ENCODE measurements at regions not wholly inside any gene's neighbourhood (a gene's known extent, or its start where the extent isn't known, plus 50 kb on each side); places are given as distances from the start of the nearest gene placed in this dataset.

DNA sequence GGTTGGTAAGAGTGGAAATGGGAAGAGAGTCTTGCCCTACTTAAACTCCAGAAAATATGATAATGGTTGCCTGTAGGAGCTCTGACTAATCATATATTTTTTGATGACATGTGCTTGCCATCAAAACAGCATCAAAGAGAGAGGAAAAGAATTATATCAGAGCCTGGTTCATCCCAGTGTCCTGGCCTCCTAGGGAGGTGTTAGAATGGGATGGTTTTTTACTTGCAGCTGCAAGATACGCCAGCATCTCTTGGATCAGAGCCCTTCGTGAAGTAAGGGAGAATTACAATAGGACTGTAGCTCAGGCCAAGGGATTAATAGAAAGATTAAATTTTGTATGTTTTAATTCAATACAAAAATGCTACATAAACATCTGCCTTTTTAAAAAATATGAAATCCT, 177.6 kb upstream of the HDAC9 start (continued):
- TF ChIP-seq PRDM2 (tag by site-specific recombination; IDR thresholded peaks at IDR 0.05; ENCODE audit: borderline replicate concordance) (no peak), ZNF433 (tag by site-specific recombination; IDR thresholded peaks at IDR 0.05; ENCODE audit: low read depth) (no peak), ZXDB (tag by site-specific recombination; IDR thresholded peaks at IDR 0.05) (no peak), KLF16 (tag by site-specific recombination; IDR thresholded peaks at IDR 0.05) (no peak), ZBTB1 (tag by site-specific recombination; IDR thresholded peaks at IDR 0.05) (no peak), ZNF169 (tag by site-specific recombination; IDR thresholded peaks at IDR 0.05) (no peak)

- no peaks in the 10 kb centered on the region for H3K9me3 ChIP-seq (ENCODE audit: control insufficient read depth, insufficient read depth, low read depth, low read length)
- POLR2A ChIA-PET = no interaction called here
- CTCF ChIA-PET = interaction anchor here (0.5 to 1.0 kb wide), 7 partner anchors 11 to 639 kb away, joined by 3 read pairs; no protein-coding TSS in a partner anchor
- H3K4me3 ChIP-seq (ENCODE audit: low read depth, low read length) = no peak overlapping the region
- no peaks in the 10 kb centered on the region for H3K36me3 ChIP-seq (ENCODE audit: control insufficient read depth in 2 of 2, insufficient read depth in 1 of 2, low read length in 2 of 2)
- no peak overlapping the region for H3K27ac ChIP-seq (ENCODE audit: extremely low read depth, low read depth, low read length)
- H3K4me1 ChIP-seq (ENCODE audit: control insufficient read depth, insufficient read depth, low read length) = no peaks in the 10 kb centered on the region
- no peak for TF ChIP-seq ZNF830 (tag by site-specific recombination; IDR thresholded peaks at IDR 0.05; ENCODE audit: low read depth)
- no peak for TF ChIP-seq ZNF510 (tag by site-specific recombination; IDR thresholded peaks at IDR 0.05; ENCODE audit: insufficient replicate concordance)
- no peak for TF ChIP-seq ZNF596 (tag by site-specific recombination; IDR thresholded peaks at IDR 0.05)
- no peak for TF ChIP-seq ZNF747 (tag by site-specific recombination; IDR thresholded peaks at IDR 0.05)
- TF ChIP-seq, protein P1, sequence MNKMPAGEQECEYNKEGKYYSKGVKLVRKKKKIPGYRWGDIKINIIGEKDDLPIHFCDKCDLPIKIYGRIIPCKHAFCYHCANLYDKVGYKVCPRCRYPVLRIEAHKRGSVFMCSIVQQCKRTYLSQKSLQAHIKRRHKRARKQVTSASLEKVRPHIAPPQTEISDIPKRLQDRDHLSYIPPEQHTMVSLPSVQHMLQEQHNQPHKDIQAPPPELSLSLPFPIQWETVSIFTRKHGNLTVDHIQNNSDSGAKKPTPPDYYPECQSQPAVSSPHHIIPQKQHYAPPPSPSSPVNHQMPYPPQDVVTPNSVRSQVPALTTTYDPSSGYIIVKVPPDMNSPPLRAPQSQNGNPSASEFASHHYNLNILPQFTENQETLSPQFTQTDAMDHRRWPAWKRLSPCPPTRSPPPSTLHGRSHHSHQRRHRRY (tag by site-specific recombination; IDR thresholded peaks at IDR 0.05) = no peak
- no peak for TF ChIP-seq ZNF133 (tag by site-specific recombination; IDR thresholded peaks at IDR 0.05)
- no peak for TF ChIP-seq ZNF239 (tag by site-specific recombination; IDR thresholded peaks at IDR 0.05)
- no peak for TF ChIP-seq ZNF274 (IDR thresholded peaks at IDR 0.05; ENCODE audit: low read length)
- TF ChIP-seq ZNF274 (tag by site-specific recombination; IDR thresholded peaks at IDR 0.05; ENCODE audit: borderline replicate concordance) = no peak
- TF ChIP-seq, protein P2, sequence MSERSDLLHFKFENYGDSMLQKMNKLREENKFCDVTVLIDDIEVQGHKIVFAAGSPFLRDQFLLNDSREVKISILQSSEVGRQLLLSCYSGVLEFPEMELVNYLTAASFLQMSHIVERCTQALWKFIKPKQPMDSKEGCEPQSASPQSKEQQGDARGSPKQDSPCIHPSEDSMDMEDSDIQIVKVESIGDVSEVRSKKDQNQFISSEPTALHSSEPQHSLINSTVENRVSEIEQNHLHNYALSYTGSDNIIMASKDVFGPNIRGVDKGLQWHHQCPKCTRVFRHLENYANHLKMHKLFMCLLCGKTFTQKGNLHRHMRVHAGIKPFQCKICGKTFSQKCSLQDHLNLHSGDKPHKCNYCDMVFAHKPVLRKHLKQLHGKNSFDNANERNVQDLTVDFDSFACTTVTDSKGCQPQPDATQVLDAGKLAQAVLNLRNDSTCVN (tag by site-specific recombination; optimal IDR thresholded peaks at IDR 0.05) = no peak
- TF ChIP-seq KLF7 (tag by site-specific recombination; IDR thresholded peaks at IDR 0.05; ENCODE audit: borderline replicate concordance) = no peak
- TF ChIP-seq ZNF398 (tag by site-specific recombination; IDR thresholded peaks at IDR 0.05) = no peak
- TF ChIP-seq ZSCAN23 (tag by site-specific recombination; IDR thresholded peaks at IDR 0.05) = no peak
- TF ChIP-seq, protein P3, sequence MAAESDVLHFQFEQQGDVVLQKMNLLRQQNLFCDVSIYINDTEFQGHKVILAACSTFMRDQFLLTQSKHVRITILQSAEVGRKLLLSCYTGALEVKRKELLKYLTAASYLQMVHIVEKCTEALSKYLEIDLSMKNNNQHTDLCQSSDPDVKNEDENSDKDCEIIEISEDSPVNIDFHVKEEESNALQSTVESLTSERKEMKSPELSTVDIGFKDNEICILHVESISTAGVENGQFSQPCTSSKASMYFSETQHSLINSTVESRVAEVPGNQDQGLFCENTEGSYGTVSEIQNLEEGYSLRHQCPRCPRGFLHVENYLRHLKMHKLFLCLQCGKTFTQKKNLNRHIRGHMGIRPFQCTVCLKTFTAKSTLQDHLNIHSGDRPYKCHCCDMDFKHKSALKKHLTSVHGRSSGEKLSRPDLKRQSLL (tag by site-specific recombination; IDR thresholded peaks at IDR 0.05) = no peak
- no peak for TF ChIP-seq ZNF544 (tag by site-specific recombination; IDR thresholded peaks at IDR 0.05)
- no peak for TF ChIP-seq MEIS1 (CRISPR knock-in tag; IDR thresholded peaks at IDR 0.05; ENCODE audit: borderline replicate concordance)
- TF ChIP-seq ZNF221 (tag by site-specific recombination; IDR thresholded peaks at IDR 0.05; ENCODE audit: borderline replicate concordance) = no peak
- TF ChIP-seq ZNF654 (tag by site-specific recombination; IDR thresholded peaks at IDR 0.05; ENCODE audit: low read depth) = no peak
- TF ChIP-seq, protein P4, sequence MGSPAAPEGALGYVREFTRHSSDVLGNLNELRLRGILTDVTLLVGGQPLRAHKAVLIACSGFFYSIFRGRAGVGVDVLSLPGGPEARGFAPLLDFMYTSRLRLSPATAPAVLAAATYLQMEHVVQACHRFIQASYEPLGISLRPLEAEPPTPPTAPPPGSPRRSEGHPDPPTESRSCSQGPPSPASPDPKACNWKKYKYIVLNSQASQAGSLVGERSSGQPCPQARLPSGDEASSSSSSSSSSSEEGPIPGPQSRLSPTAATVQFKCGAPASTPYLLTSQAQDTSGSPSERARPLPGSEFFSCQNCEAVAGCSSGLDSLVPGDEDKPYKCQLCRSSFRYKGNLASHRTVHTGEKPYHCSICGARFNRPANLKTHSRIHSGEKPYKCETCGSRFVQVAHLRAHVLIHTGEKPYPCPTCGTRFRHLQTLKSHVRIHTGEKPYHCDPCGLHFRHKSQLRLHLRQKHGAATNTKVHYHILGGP (tag by site-specific recombination; IDR thresholded peaks at IDR 0.05) = no peak
- no peak for TF ChIP-seq ZNF707 (tag by site-specific recombination; IDR thresholded peaks at IDR 0.05)
Observed at GRCh38 chr7:18320422-18320821, 175.1 kb upstream of the HDAC9 start.
